ENCODE measurements at regions not wholly inside any gene's neighbourhood (a gene's known extent, or its start where the extent isn't known, plus 50 kb on each side); places are given as distances from the start of the nearest gene placed in this dataset.

- POLR2A ChIA-PET = no interaction called here
- intact Hi-C loops (cut with micrococcal nuclease) = no loop called here
- CTCF ChIA-PET = no interaction called here
Measured at GRCh38 chr14:98227727-98228111, 1044.3 kb downstream of the BCL11B start.

More at GRCh38 chr14:98227727-98228111, 1044.3 kb downstream of the BCL11B start:
- Histone ChIP-seq H3K9me3 (replicated peaks; ENCODE audit: control insufficient read depth, insufficient read depth, low read length) (peaks cover 2% of the 10 kb centered on the region), H3K79me2 (ENCODE audit: control insufficient read depth, insufficient read depth, low read length) (no peaks in the 10 kb centered on the region), H3K27me3 (ENCODE audit: control insufficient read depth in 2 of 2, insufficient read depth in 2 of 2, low read length in 2 of 2) (no peaks in the 10 kb centered on the region), H3K4me1 (ENCODE audit: control insufficient read depth, extremely low read depth, insufficient read depth, low read length) (no peaks in the 10 kb centered on the region), H3K4me2 (ENCODE audit: insufficient read depth, low read length) (no peak overlapping the region), H4K20me1 (replicated peaks; ENCODE audit: control insufficient read depth, extremely low read depth, insufficient read depth, low read length) (no peaks in the 10 kb centered on the region), H3K9ac (replicated peaks; ENCODE audit: extremely low read depth, insufficient read depth, low read length) (no peak overlapping the region), H2AFZ (ENCODE audit: low read depth, low read length) (no peak overlapping the region), H3K36me3 (ENCODE audit: control insufficient read depth in 2 of 2, extremely low read depth in 1 of 2, insufficient read depth in 2 of 2, low read length in 2 of 2) (no peaks in the 10 kb centered on the region), H3K9me1 (replicated peaks; ENCODE audit: control insufficient read depth, extremely low read depth, insufficient read depth, low read length) (no peaks in the 10 kb centered on the region), H3K27ac (ENCODE audit: insufficient read depth, low read depth, low read length) (no peak overlapping the region), H3K4me3 (replicated peaks in 1 of 3; ENCODE audit: insufficient read depth in 1 of 3, low read depth in 1 of 3, low read length in 3 of 3) (no peak overlapping the region)
- dilution Hi-C loops (cut with MboI; ENCODE audit: extremely low pct_ligation_motif_present, low sequenced_read_pairs) = no loop called here
- TF ChIP-seq MAX (IDR thresholded peaks at IDR 0.05; ENCODE audit: insufficient read depth, insufficient read length) (no peak), GATA2 (IDR thresholded peaks at IDR 0.05; ENCODE audit: insufficient read depth, insufficient read length, low read depth, low read length) (no peak), JUN (IDR thresholded peaks at IDR 0.05; ENCODE audit: borderline replicate concordance, insufficient read depth, insufficient read length, low read depth) (no peak), CTCF (IDR thresholded peaks at IDR 0.05; ENCODE audit: extremely low read depth in 1 of 2, insufficient read depth in 1 of 2, low read depth in 1 of 2, low read length in 2 of 2) (no peak), EZH2 (IDR thresholded peaks at IDR 0.05; ENCODE audit: borderline replicate concordance, low read depth, low read length, severe bottlenecking) (no peak), POLR2AphosphoS5 (IDR thresholded peaks at IDR 0.05; ENCODE audit: insufficient read depth, low read depth, low read length) (no peak), POLR2A (IDR thresholded peaks at IDR 0.05; ENCODE audit: low read depth, low read length) (no peak), FOS (IDR thresholded peaks at IDR 0.05; ENCODE audit: borderline replicate concordance, insufficient read depth, low read length) (no peak), MYC (IDR thresholded peaks at IDR 0.05; ENCODE audit: low read depth, low read length) (no peak)
- no peak for FAIRE-seq
- no TSS peak for BruUV-seq (replicated peaks)
- DNase-seq (ENCODE audit: low read depth, low spot score) = no peak
